HPDE6-E6E7 (cell line): ENCODE measurements at regions not wholly inside any gene's neighbourhood (a gene's known extent, or its start where the extent isn't known, plus 50 kb on each side); places are given as distances from the start of the nearest gene placed in this dataset.
"Not testable (repeated sequence)": the region's sequence is repeated elsewhere in the genome, so short reads cannot be mapped to it uniquely, and the experiment has no call there.

Experiments used
- DNase-seq: peaks from one replicate; pipeline ENCODE4 v3.0.0; 2011; ENCODE audit warnings: missing footprints; ENCODE audit errors: extremely low spot score

DNA sequence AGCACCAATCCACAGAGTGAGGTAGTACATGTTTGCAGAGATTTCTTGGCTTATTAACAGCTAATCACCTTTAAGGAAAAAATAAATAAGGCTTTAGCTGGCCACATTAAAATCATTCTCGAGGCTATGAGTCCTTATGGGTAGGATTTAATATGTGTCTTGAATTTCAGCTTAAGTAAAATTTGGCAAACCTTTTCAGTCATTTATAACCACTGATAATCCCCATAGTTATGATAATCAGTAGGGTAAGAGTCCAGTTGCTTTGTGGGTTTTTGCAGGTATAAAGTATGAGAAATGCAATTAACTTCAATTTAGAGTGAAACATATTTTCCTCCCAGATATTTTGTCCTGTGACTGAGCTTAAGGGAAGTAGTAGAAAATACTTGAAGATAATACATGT is 1458.9 kb upstream of the FLRT2 start:
- DNase-seq = no peak

DNA sequence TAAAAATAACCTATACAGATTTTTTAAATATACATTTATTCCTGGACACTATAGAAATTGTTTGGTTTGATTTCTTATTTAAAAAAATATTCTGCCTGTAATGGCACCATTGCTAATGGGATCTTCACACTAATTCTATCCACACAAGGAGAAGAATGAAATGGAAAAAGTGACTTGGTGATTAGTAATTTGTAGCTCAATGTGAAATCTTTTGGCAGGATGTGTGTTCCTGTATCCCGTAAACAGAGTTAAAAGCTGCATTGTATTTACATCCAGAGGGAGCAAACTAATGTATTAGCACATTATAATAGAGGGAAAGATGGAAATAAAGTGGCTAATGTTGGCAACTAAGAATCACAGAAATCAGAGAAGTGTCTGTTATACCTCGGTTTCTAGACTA is 1455.3 kb upstream of the FLRT2 start:
- no peak for DNase-seq

DNA sequence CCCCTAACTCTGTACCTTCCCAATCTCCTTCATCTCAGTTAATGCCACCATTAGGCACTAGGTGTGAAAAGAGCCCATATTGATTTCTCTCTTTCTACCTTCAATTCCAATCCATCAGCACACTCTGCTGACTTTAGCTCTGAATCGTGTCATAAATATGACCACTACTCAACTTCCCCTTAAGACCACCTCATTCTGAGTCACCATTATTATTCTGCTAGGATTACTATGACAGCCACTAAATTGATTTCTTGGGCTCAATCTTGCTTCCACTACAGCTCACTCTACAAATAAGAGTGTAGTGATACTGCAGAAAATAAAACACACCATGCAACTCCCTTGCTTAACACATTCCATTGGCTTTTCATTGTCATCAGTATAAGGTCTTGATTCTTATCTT is 1449.0 kb upstream of the FLRT2 start:
- no peak for DNase-seq

DNA sequence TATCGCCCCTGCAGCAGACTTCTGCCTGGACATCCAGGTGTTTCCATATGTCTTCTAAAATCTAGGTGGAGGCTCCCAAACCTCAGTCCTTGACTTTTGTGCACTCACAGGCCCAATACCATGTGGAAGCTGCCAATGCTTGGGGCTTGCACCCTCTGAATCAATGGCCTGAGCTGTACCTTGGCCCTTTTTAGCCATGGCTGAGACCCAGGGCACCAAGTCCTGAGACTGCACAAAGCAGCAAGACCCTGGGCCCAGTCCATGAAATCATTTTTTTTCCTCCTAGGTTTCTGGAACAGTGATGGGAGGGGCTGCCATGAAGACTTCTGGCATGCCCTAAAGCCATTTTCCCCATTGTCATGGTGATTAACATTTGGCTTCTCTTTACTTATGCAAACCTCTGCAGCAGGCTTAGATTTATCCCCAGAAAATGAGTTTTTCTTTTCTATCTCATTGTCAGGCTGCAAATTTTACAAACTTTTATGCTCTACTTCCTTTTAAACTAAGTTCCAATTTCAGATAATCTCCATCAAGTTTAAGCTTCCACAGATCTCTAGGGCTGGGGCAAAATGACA is 1445.8 kb upstream of the FLRT2 start:
- DNase-seq = no peak

DNA sequence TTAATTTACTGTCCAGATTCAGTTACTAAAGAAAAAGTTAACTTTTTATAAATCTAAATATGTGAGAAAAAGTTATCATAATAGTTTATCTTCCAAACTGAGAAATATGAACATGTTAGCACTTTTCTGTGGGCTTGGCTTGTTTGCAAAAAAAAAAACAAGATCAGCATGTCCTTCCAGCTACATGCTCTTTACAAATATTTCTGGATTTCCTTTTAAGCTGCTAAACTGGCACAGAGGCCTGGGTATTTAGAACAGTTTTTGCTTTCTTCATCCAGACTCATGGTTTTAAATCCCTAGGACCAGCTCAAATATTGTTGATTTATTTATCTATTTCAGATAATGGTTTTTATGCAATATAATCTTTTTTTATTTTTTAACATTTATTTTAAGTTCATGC is 1444.5 kb upstream of the FLRT2 start:
- no peak for DNase-seq

DNA sequence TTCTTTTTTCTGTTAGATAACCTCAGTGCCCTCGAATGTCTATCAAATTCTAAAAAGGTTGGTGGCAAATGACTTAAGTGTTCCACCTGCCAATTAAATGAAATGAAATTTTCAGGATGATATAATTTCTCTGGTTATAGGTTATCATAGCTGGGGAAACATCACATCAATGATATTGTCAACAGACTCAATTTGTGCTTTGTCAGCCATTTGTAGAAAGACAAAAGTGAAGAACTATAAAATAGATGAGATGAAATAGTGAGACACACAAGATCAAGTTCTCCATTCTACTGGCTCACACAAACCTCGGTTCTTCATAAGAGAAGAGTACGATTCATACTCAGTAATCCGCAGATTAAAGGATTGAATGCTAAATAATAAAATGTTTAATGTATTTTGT is 1443.2 kb upstream of the FLRT2 start:
- no peak for DNase-seq

DNA sequence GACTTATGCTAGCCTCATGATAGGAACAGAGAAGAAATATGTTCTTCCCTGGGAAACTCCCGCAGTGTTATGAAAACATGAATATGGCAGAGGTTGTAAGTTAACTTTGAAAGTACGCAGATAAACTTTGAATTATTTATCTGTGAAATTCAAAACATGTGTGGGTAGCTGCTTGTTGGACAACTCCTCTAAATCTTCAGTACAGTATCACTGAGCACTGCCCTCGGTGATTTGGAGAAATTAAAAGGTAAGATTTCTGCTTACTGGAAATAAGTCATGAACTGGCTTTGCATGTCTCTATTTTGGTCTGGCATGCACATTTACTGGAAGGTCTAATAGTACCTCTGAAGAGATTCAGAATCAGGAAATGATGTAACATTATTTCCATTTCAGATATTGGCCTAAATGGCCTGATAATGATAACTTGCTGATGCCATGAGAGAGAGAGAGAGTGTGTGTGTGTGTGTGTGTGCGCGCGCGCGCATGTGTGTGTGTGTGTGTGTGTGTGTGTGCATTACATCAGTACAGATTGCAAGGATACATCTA is 1441.9 kb upstream of the FLRT2 start:
- no peak for DNase-seq

DNA sequence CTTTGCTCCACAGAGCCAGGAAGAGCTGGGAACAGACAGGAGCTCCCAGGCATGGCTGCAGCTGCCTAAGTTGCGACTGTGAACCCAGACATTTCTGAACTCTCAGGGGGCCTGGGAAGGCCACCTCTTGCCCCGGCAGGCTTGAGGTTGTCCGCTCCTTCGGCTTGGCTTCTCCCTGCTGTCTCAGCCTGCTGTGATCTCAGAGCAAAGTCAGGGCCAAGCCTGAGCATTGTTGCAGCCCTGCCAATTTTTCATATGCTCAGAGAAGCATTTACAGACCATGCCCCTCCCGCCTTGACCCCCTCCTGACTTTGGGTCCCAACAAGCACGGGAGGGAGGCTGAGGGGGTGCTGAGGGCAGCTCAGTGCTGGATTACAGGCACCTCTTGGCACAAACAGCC is 1439.1 kb upstream of the FLRT2 start:
- DNase-seq = no peak

DNA sequence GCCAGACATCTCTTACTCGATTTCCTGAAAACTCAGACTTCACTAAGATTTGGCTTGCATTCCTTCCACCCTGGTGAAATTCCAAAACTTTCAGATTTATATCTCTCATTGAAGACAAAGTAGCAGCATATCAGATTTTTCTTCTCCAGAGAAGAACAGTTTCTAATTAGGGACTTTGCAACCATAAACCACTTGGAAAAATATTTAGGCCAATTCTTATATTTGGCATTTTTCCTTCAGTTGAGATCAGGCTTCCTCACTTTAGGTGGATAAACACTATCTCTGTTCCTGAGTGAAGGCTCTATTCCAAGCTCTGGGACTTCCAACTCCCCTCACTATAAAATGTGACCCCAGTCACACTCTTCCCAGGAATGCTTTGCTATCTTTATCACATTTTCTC is 1434.3 kb upstream of the FLRT2 start:
- DNase-seq = no peak

DNA sequence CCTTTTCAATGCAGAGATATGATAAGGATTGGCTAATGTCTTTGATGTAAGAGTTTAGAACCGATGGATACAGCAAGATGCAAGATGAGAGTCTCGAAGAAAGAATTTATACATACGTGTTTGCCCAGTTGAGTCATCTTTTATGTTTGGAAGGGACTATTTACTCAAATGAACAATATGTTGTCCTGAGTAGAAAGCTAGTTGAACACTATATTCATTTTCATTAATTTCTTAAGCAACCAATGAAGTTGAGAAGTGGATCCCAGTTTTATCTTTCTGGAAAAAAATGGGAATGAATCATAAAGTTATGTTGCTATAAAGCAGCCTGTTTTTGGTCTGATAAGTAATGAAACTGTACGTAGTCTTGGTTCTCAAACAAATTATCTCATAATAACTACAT is 1431.7 kb upstream of the FLRT2 start:
- no peak for DNase-seq

DNA sequence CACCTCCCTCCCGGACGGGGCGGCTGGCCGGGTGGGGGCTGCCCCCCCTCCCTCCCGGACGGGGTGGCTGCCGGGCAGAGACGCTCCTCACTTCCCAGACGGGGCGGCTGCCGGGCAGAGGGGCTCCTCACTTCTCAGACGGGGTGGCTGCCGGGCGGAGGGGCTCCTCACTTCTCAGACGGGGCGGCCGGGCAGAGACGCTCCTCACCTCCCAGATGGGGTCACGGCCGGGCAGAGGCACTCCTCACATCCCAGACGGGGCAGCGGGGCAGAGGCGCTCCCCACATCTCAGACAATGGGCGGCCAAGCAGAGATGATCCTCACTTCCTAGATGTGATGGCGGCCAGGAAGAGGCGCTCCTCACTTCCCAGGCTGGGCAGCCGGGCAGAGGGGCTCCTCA is 1430.4 kb upstream of the FLRT2 start:
- not testable (repeated sequence) for DNase-seq

DNA sequence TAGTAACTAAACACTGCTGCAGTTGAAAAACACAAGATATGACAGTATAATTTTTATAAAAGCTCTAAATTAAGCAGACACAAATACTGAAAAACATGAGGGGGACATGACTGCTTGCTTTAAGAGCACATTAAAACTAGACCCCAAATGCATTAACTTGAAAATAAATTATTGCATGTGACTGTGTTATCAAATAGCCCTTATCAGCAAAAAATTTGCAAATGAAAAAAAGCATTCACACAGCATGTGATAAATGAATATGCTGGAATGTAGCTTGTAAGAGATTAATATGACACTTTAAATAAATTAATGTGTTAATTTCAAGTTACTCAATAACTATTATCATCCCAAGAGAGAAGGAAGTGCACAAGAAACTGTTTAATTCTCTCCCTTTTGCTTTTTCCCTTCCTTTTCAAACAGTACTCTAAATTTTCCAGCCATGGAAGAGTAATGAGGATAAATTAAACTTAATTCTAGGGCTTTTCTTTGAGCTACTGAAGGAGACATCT is 1422.1 kb upstream of the FLRT2 start:
- DNase-seq = no peak

DNA sequence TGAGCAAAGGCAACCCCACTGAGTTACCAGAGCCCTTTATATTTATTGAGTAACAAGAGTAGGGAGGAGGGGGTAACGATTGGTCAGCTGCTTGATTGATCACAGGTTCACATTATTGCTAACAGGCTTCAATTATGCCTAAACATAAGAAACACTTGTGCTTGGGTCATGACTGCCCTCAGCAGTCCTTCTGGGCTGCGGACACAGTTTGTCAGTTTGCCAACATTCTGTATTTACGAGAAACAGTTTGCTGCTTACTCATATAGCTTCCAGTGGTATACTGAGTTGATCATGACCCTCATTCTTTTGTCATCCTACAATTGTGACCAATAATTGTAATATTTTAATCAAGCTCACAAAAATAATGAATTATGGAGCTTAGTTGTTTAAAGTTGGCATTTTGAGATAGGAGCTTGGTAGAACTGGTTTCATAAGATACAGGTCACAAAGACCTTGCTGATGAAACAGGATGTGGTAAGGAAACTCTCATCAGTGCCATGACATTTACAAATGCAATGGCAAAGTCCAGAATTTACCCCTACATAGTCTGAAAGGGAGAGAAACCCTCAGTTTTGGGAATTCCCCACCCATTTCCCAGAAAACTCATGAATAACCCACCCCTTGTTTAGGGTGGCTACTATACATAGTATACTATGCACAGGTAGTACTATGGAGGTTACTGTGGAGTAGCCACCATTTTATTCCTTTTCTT is 1421.0 kb upstream of the FLRT2 start:
- no peak for DNase-seq

DNA sequence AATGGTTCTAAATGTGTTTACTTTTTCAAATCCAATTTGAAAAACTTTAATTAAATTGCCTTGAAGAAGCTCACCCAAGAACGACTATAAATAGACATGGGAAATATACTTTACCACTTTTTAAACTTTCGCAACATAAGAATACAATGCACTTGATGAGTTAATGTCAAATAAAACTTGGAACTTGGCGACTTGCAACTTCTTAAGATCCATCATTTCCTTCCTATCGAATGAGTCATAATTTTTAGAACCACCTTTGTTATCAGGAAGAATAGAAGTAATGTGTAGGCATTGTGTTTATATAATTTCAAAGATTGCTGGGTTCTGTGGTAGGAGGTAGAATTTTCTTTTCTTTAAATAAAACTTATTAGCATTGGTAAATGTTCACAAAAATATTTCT is 1417.4 kb upstream of the FLRT2 start:
- DNase-seq = no peak

DNA sequence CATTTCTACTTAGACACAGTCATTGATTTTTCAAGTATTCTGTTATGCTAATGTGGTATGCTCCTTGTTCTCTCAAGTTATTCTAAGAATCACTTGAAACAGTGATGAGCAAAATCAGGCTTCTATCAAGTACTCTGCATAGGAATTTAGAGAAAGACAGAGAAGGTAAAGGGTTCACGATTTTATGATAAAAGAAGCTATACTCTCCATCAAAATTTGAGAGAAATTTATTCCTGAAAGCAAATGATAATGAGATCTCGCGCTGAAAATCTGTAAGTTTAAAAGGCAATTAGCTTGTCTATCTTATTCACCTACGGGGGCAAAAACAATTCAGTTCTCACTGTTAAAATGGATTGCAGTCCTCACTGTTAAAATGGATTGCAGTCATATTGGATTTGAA is 1404.3 kb upstream of the FLRT2 start:
- no peak for DNase-seq

DNA sequence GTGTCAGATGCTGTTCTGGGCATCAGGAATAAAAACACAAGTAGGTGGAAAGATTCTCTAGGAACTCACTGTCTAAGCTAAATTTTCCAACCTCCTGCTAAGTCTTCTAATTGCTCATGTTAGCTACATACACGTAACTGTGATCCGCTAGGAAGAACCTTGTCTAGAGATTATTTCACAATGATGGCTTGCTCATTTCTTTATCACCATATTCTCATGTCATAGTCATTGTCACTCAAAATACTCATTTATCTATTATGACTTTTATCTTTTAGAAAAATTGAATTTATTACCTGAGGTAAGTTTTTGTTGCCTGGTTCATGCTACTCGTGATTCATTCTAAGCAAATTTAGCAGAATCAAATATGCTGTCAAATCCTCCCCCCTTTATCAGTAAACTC is 1402.4 kb upstream of the FLRT2 start:
- DNase-seq = no peak

DNA sequence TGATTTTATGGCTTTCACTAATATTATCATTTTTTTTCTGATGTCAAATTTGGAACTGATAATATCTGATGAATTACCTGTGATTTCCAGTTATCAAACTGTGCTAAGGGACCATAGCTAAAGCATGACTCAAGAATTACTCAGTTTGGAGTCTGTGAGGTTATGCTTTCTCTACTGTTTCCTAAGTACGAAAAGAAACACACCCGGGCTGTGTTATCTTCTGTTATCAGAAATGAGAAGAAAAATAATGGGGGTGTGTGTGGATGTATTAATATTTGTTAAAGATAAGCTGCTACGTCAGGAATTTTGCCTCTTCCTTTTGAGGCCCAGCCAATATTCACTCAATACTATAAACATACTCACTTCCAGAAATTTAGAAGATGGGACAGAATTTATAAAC is 1401.9 kb upstream of the FLRT2 start:
- no peak for DNase-seq

DNA sequence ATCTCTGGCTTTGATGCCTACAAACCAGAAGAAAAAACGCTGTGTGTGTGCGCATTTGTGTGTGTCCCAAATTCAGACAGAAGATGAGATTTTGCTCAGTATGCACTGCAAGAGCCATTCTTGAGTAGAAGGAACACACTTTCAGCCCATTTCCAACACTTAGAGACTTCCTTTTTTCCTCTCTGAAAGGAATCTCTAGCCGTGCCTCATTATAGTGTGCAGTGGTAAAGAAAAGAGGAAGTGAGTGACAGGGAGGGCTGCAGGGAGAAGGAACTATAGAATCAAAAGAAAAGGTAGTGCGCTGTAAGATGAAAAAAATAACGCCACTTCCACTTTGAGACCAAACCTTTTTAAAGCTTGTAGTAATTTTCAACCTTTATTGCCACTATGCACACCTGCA is 1400.9 kb upstream of the FLRT2 start:
- no peak for DNase-seq

DNA sequence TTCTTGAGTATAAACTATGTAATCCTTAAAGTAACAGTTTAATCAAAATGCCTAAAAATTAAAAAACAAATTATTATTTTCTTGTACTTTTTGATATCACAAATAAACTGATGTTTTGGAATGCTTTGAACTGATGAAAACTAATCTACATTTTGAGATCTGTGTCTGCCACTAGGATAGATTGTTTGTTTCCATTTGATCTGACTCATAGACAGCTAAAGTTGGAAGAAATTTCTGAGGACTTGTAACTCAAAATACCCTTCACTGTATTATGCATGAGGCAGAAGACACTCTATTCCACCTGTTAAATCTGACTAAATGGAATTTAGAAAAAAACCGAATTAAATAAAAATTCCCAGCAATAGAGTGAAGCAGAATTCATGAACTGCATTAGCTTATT is 1400.0 kb upstream of the FLRT2 start:
- no peak for DNase-seq

DNA sequence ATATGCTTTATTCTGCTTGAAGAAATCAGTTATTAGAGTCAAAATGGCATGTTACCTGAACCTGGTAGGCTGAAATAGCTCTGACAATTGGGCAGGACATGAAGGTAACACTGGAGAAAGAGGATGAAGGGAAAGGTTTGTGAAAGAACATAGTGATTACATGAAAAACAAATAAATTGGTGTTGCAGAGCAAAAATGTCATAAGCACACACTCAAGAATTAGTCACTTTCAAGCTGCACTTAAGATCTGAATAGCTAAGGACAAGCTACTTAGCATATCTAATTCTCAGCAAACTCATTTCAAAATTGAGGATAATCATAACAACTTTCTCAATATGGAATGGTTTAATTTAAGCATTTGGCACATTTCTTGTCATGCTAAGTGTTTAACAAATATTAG is 1398.0 kb upstream of the FLRT2 start:
- DNase-seq = no peak

DNA sequence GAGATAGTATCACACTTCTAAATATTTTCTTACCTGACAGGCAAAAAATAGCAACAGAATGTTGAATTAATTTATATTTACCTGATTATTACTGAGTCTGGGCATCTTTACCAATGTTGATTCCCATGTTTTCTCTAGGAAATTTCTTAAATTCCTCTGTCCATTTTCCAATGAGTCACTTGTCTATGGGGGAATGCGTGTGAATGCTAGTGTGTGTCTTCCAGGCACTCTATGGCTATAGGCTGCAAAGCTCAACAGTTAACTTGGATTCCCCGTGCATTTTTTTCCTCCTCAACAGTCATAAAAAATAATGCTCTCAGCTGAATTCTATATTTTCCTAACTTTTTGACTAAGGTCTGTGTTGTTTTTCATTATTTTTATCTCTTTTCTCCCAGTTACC is 1385.8 kb upstream of the FLRT2 start:
- DNase-seq = no peak

DNA sequence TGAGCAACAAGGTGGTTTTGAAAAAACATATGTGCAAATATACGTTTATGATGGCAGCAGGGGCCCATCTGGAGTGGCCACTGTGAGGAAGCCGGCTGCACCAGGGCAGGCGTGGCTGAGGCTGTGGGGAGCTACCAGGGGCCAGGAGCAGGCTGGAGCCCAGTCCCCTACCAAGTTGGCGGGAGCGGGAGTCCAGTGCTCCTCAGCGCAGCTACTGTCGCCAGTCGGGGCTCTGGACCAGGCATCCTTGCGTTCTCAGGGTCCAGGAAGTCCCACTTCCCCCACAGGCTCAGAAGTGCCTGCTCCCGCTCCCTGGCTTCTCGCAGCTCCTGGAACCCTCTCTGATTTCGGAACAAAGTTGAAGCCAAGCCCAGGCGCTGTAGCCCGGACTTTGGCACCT is 1377.5 kb upstream of the FLRT2 start:
- DNase-seq = no peak

DNA sequence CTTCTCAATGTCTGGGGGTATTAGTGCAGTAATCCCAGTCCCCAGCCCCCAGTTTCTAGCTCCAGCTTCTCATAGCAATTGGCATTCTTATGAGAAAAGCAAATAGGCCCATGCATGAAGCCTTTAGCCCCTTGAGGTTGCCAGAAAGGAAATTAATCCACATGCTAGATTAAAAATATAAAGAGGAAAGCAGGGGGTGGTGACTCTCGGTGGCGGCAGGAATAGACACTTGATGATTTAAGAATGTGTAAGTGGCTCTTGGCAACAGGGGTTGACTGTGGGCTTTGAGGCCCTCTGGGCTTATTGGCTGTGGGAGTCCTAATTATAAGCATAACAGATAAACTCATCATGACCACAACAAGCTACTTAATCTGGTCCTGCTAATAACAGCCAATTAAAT is 1367.3 kb upstream of the FLRT2 start:
- no peak for DNase-seq

DNA sequence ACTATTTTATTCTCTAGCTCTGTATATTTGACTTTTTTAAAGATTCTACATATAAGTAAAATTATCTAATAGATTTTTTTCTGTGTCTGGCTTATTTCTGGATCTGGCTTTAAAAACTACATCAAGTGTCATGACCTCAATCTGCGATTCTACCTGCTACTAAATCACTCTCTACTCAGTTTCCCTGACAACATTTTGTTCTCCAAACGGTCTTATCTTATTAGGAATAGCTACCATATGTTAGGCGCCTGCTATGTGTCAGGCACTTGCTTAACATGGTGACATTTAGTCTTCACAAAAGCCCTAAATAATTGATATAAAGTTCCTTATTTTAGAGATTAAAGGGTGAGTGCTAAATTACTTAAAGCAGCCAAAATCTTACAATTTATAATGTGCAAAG is 1362.9 kb upstream of the FLRT2 start:
- DNase-seq = no peak
